HG03571 (cell line): ENCODE measurements at regions not wholly inside any gene's neighbourhood (a gene's known extent, or its start where the extent isn't known, plus 50 kb on each side); places are given as distances from the start of the nearest gene placed in this dataset.
"Not testable (repeated sequence)": the region's sequence is repeated elsewhere in the genome, so short reads cannot be mapped to it uniquely, and the experiment has no call there.

Source experiments
- ATAC-seq: cut with Tn5 transposase; IDR thresholded peaks from one replicate; pipeline ENCODE4 v1.9.1; 2021; ENCODE audit not compliant: unreplicated experiment

DNA sequence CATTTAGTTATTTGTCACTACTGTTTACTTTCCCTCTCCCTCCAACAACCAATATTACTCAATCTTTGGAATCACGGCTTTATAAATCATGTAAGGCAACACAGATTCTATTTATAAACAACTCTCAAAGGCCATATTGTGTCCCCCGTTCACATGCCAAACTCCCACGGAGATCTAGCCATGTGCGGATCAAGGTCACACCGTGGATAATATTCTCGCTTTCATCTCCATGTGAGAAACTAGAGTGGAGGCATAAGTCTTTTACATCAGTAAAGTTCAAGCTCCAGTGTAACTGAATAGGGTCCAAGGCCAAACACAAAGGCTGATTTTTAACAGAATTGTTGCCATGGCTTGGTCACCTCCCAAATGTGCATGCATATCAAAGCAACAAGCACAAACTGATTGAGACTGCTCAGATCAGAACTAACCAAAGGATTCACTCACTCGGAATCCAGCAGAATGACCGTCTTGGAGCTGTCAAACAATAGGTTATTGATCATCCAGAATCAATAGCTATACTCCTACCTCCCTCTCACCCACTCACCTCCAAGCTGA is 569.5 kb upstream of the LRRN3 start:
- no peak for ATAC-seq

DNA sequence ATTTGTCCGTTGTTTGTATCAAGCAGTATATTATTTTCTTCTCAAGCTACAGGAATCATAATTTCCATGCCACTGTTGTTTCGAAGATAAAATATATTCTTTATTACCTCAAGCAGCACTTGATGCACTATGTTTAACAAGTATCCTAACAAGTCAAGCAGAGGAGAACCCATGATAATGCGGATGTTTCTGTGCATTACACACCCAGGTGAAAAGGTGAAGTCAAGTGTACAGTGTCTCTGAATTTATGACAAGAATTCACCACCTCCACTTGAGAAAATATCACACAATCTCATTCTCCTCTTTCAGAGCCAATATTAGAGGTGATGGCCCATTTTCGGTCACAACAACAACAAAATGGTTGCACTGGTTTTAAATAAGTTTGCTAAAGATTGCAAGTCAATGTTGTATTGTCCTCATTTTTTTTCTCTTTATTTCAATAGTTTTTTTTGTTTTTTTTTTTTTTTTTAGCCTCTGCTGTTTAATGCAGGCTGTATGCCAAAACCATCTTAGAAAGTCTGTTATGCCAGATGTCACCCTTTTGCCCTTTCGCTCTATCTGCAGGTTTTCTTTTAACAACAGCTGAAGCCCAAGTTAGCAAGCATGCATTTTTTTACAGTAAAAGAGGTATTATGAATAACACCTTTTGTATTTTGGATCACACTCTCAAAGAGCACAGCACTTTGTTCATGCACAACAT is 568.7 kb upstream of the LRRN3 start:
- no peak for ATAC-seq

DNA sequence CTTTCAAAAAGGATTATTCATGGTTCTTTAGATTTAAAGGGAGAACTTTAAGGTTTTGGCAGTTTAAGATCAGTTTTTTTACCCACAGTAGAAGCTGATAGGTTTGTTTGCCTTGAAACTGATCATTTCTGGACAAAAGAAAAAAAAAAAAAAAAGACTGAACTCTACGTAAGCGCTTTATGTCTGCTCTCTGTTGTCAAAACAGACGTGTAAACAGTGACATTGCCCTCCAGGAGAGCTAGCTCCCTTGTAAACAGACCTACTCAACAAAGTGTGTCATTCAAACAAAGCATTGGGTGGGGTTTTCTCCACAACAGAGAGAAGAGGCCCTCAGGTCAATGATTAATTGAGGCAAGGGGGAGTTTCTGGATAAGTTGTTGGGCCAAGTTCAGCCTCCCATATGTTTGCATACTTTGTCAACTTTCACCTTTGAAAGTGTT is 568.1 kb upstream of the LRRN3 start:
- no peak for ATAC-seq

DNA sequence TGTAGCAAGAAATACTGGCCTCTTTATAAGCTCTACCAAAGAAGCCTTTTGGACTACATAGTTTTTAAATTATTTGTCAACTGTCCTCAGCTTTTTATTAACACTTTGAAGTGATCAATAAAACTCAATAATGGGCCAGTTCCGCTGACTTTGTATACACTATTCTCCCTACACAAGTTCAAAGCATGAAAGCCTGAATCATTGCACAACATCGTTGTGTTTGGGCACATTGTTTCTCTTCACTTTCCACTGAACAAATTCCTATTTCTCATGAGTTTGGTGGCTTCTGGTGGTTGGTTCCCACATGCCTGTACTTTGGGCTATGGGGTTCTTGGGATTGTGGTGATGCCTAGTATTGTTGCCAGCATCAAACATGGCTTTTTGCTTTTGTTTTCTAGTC is 561.8 kb upstream of the LRRN3 start:
- ATAC-seq: no peak

DNA sequence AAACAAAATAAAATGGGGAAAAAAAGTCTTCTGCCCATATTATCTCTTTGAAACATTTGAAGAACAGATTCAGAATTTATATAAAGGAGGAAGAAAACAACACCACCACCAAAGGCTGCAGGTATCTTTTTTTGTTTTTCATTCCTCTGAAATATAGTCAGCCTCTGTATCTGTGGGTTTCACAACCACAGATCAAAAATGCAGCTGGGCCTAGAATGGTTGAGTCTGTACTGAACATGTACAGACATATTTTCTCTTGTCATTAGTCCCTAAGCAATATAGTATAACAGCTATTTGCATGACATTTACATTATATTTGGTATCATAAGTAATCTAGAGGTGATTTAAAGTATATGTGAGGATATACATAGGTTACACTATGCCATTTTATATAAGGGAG is 559.7 kb upstream of the LRRN3 start:
- no peak for ATAC-seq

DNA sequence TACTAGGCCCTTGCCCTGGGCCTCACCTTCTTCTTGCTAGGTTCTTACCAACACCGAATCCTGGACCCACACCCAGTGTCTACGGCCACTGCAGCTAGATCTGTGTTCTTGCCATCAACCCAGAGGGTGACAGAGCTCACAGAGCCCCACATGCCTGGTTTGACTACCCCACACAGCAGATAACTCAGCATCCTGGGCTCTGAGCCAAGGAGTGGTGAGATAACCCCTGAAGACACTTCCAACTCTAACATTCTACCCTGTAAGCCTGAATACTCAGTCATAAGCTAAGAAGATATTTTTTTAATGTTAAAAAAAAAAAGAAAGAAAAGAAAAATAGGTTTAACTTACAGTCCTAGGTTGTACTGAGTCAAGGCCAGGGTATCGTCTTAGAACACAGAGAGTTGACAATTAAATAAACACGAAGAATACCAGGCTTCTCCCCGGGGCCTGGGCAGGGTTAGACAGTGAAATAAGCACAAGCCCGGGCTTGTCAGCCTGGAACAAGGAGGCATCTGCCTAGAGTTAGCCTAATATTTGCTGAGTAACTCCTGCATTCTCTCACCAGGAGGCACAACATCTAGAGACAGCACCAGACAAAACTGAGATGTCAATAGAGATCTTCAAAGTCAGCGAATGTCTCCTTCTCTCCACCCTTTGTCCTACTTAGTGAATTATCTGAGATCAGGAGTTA is 556.5 kb upstream of the LRRN3 start:
- ATAC-seq: no peak

DNA sequence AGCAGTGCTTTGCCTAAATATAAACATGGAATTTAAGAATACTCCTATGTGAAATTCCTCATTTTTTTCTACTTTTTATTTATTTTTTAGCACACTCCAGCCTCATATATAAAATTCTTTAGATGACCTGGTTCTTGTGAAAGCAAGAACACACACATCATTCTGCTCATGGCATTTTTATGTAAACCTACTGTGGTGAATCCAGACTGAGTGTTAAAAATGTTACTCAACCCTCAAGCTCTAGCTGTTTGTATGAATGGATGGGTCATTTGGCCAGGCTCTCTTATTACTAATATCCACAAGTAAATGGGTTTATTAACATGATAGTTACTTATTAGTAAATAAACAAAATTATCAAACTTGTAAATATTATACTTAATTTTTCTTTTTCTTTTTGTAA is 551.7 kb upstream of the LRRN3 start:
- no peak for ATAC-seq

DNA sequence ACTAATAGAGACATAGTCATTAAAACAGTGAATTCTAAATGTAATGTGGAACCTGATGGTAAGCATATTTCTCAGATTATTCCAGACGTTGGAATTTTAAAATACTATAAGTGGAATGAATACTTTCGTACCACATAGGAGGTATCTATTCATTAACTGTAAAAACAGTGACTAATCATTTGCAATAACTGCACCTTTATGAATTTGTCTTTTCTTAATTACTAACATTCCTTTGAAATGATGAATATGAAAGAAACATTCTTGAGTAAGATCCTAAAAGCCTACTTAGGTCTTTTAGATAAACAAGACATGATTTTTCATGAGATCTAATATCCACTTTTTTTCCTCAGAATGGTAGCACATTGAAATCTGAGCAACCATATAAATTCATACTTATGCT is 549.0 kb upstream of the LRRN3 start:
- ATAC-seq: no peak

DNA sequence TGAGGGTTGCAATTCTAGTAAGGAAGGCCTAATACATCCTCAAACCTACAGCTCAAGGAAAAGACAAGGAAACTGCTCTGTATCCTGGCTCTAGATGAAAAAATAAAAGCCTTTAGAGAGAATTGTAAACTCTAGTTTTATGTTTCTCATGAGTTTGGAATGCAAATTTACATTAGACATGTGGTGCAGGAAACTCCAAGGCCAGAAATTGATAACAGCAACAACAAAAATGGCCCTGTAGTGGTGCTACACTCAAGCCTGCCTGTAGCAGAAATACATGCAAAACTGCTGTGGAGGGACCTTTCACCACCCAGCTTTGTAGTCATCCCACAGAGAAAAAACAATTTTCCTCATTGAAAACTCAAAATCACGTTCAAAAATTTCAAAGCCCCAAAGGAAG is 546.7 kb upstream of the LRRN3 start:
- ATAC-seq: no peak

DNA sequence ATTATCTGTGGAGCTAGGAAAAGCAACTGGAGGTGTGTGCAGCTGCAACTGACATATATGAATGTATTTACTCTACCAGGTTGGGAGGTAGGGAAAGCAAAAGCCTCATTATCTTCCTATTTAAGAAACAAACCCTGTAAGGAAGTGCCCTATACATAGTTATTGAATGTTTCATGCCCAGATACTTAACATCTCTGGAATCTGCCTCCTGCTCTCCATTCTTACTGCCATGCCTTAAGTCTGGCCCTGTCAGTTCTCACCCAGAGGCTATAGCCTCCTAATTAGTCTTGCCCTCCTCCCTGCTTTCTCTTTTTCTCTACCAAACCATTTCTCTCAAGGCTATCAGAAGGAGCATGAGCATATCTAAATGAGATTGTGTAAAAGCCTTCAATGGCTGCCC is 542.6 kb upstream of the LRRN3 start:
- no peak for ATAC-seq

DNA sequence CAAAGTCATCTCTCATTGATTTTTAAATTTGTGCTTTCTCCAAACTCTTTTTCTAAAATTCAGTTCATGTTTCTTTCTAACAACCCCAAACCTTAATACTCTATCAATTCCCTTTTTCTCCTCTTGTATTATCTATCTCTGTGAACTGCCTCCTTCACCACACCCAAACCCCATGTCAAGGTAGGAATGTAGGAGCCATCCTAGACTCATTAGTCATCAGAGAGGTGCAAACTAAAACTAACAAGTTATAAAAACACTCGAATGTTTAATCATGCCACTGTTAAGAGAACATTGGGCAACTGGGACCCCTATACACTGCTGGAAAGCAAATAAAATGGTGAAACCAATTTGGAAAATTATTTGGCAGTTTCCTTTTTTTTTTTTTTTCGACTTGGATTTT is 533.8 kb upstream of the LRRN3 start:
- no peak for ATAC-seq

DNA sequence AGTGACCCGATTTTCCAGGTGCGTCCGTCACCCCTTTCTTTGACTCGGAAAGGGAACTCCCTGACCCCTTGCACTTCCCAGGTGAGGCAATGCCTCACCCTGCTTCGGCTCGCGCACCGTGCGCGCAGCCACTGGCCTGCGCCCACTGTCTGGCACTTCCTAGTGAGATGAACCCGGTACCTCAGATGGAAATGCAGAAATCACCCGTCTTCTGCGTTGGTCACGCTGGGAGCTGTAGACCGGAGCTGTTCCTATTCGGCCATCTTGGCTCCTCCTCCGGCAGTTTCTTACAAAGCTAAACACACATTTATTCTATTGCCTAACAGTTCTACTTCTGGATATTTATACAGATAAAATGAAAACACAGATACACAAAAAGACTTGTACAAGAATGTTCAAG is 527.6 kb upstream of the LRRN3 start:
- not testable (repeated sequence) for ATAC-seq

DNA sequence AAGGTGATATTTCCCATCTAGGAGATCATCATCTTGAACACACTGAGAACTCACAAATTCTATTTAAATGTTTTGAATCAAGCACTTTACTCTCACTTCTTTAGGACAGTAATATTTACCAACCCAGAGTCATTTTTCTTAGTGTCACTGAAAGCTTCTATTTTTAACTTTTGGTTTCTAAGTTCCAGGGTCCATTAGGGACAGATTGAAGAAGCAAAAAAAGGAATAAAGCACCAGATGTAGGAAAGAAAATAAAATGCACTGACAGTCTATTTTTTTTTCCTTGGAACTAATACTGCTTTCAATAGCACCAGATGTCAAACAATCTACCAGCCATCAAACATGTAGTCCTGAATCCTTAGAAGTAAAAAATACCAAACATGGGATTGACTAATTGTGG is 526.7 kb upstream of the LRRN3 start:
- ATAC-seq: no peak

DNA sequence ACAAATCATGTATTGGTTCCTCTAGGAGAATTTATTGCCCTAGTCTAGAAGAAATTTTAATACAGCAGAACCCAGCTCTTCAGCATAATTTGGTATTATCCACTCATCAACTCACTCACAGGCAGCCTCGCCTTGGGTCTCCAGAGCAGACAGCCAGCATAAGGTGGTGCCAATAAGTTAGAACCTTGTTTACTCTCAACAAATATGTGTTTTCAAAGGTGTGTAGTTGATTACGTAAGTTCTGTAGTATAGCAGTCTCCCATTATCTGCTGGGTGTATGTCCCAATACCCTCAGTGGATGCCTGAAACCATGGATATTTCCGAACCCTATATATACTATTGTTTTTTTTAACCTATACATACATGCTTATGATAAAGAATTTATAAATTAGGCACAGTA is 522.5 kb upstream of the LRRN3 start:
- ATAC-seq: no peak

DNA sequence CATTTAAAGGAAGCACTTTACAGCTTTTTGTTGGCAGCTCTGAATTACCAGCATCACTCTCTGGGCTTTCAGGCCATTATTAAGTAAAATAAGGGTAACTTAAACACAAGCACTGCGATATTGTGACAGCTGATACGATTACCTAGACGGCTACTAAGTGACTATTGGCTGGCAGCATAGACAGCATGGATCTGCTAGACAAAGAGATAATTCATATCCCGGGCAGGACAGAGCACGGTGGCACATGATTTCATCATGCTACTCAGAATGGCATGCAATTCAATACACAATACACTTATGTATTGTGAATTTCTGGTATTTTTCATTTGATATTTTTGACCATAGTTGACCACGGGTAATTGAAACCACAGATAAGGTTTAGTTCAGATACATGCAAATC is 522.0 kb upstream of the LRRN3 start:
- no peak for ATAC-seq

DNA sequence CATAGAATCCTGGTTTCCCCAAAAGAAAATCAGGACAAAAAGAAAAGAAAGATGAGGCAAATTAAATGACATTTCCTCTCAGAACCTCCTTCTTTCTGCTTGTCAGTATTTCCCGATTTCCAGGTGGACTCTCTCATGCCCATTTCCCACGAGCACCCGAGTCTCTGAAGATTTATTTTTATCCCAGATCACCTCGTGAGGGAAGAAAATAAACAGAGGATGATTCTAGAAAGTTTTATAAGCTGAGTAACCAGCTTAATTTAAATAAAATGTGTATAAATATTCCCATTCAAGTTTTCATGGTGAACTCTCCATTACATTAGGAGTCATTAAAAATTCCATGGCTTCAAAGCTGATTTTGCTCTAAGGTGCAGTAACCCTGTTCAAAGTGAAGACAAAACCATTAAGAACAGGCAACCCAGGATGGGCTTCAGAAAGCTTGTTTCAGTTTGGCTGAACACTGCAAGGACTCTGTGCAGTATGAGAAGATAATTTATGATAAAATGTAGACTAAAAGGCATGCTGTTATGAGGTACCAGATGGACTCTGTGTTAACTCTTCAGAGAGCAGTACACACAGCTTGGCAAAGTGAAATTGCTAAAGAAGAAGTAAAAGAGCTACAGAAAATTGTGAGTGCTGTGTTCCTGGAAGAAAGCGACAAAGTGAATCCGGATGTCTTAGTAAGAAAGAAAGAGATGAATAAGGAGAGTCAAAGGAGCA is 521.3 kb upstream of the LRRN3 start:
- no peak for ATAC-seq

DNA sequence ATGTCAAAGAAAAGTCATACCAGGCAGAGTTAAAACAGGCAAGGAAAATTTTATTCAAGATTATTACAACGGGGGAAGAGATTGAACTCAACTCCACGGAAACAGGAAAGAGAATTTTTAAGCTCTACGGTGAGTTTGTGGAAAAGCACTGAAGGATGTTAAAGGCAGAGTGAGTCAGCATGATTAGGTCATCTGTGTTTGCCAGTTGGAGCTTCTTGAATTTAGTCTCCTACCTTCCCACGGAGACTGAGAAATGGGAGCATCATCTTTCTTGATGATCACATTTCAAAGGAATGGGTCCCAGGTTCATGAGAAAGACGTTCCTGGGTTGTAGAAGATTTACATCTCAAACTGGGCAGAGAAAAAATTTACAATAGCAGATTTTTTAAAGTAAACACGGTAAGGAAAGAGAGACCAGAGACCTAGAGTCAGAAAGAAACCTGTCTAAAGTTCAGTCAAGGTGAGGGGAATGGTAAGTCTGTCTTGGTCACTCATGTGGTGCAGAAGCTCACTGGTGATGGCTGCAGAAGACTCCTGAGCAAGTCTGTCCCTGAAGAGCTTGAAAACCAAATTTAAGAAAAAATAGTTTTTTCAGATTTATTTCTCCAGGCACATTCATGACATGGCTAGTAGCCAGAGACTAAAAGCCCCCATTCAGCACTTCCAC is 516.9 kb upstream of the LRRN3 start:
- ATAC-seq: no peak

DNA sequence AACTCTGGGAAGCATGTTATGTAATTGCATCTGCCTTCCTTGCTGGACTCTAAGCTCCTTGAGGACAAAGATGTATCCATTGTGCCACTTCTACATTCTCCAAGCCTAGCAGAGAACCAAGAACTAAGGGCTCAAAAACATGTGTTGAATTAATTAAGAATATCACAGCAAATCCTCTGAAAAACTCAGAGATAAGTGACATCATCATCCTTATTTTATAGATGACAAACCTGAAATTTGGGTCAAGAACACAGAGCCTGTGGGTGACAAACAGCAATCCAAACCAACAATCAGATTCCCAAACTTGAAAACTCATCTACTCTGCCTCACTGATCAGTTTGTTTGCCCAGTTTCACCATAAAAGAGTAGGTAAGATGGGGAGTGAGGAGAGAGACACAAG is 503.6 kb upstream of the LRRN3 start:
- ATAC-seq: no peak

DNA sequence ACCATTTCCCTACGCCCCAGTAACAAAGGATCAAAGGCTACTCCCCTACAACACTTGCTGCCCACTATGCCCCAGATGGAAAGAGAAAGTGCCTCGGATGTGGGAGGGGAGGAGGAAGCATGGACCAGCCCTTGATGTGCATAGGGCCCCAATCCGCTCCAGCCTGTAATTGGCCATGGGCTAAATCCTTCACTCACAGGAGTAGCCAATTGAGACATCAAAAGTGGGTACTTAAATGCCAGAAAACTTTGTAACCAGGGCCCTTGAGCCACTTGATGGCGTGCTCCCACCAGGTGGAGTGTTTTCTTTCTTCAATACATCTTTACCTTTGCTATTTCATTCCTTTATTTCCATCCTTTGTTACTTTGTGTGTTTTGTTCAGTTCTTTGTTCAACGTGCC is 500.5 kb upstream of the LRRN3 start:
- ATAC-seq: no peak

DNA sequence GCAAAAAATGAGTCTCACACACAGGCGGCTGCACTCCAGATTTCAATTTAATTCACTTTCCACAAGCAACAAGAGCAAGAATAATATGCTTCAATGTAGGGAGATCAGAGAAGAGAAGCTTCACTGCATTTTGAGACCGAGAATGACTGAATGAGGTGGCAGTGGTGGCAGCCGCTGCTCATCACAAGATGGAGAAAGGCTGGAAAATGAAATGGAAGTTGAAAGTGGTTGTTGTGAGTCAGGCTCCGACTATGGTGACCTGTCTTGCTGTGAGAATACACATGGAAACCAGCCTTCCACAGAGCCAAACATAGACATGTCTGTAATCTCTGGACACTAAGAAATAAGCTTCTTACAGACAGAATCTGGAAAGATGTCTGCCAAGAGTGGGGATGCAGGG is 499.6 kb upstream of the LRRN3 start:
- ATAC-seq: no peak

DNA sequence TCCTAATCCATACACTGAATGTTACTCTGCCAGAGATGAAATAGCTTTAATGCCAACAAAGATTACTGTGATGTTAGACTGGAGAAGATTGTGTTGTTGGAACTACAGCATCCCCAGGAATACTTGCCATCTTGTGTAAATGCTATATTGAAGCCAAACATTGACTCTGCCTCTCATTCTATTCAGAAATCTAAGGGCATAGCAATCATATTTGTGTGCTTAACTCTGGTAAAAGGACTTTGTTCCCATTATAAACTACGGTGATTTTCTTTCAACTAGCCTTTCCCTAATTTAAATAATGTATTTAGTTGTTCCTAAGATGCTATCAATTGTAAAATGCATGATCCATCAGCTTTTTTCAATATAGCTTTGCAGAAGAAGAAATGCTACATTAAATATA is 498.4 kb upstream of the LRRN3 start:
- no peak for ATAC-seq
